SW 1271 (cell line): ENCODE measurements at regions not wholly inside any gene's neighbourhood (a gene's known extent, or its start where the extent isn't known, plus 50 kb on each side); places are given as distances from the start of the nearest gene placed in this dataset.
"Not testable (repeated sequence)": the region's sequence is repeated elsewhere in the genome, so short reads cannot be mapped to it uniquely, and the experiment has no call there.

ENCODE experiments used
- DNase-seq, 2 experiments: peaks; one replicate each; lab custom pipeline; 2025; lab: John Stamatoyannopoulos, UW

DNA sequence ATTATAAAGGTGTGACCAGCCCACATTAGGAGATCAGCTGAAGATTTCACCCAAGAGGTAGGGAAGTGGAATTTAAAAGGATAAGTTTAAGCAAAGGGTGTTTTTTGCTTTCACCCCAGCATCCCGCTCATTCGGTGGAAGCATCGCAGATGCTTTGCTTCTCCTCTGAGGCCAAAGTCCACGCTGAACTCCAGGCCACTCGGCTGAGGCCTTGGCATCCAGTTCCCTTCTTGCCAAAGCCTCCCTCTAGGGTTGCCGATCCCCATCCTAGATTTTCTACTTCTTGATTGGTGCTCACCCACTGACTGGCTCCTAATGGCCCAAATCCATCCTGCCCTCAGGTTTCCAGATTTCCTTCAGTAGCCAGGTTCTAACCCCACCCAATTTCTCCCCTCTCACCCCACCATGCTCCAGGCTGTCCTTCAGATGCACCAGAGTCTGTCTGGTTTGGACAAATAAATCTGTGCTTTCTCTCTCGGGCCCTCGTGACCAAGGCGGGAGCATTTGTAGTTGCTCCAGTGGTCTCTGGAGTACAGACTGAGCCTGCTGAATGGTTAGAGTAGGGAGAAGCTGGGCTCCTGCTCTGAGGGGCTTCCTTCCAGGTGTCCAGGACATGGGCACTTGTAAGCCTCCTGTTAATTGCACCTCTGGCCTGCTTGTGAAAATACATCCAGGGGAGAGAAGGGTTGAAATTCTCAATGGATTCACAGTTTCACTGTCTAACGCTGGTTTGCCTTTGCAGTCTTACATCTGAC lies 193.2 kb downstream of the C1orf94 start:
- no peak for DNase-seq

DNA sequence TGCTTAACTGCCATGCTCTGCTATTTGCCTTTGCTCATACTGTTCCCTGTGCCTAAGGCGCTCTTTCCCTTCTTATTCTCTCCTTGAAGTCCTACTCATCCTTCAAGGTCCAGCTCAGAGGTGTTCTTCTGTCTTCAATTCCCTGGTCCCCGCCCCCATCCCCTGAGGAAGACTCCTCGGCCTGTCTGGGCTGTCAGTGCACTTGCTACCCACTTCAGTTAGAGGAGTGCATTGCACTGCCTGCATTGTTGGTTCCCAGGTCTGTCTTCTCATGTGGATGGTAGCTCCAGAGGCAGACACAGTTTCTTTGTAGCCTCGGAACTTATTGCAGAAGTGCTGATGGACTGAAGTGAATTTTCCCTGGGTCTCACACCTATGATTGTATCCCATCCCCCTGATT lies 194.0 kb downstream of the C1orf94 start:
- no peak for DNase-seq

DNA sequence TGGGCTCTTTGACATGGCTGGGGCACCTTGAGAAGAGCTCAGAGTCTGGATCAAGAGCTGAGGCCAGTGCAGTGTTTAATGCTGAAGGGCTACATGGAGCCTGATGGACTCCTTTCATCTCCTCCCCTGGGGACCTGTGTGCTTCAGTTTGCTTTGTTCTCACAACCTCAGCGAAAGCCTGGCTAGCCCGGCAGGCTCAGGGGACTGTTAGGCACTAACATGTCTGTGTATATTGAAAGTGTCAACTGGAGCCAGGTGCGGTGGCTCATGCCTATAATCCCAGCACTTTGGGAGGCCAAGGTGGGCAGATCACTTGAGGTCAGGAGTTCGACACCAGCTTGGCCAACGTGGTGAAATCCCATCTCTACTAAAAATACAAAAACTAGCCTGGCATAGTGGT lies 194.5 kb downstream of the C1orf94 start:
- not testable (repeated sequence) for DNase-seq

DNA sequence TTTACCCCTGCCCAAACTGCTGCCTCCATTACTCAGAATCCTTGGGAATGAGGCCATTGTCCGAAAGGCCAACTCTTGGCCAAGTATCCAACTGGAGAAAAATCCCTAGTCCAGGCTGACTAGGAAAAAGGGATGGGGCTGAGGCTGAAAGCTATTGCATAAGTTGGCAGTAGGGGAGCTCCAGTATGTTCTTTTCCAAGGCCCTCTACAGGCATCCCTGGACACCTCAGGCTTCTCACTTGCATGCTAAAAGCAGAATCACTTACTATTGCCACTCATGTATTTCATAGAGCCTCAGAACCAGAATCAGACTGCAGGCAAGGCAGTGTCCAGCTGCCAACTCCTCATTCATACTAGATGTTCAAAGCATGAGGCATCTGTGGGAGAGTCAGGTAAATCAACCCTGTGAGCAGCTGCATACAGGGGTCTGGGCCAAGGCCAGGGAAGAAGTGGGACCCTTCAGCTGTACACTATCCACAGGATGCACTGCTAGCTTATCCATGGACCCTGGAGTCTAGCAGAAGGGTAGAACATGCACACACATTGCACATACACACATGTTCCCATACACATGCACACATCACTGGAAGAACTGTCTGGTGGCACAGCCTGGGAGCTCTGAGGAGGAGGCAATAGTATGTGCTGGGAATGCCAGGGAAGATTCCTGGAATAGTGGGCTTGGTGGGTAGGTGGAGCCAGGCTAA lies 195.3 kb downstream of the C1orf94 start:
- peak in 1 of 2 experiments; percentile 3 for DNase-seq

DNA sequence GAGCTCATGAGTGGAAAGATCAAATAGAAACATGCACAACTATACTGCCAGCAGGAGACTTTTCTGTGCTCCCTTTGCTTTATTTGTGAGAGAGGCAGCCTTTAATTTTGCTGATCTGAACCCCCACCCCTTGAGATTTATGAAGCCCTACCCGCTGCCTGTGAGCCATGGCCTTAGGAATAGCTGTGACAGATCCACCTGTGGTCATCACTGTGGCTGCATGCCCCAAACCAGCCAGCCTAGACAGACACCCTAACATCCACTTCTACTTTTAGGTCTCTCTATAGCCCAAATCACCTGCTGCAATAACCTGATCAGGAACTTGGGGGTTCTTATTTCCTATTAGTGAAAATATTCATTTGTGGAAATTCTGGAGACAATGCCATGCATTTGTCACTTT lies 196.2 kb downstream of the C1orf94 start:
- no peak for DNase-seq

DNA sequence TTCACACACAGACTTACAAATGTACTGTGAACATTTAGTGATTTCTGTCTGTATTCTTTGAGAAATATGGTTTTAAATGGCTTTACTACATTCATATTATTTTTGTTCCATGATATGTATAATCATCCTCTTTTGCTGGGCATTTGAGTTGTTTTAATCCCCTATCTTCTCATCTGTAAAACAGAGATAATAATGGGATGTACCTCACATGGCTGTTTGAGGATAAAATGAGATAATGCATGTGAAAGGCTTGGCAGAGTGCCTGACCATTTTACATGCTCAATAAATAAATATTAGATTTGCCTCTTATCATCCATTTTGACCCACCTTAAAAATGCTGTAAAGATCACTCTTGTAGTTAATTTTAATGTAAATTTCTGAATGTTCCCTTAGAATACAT lies 197.2 kb downstream of the C1orf94 start:
- no peak for DNase-seq

DNA sequence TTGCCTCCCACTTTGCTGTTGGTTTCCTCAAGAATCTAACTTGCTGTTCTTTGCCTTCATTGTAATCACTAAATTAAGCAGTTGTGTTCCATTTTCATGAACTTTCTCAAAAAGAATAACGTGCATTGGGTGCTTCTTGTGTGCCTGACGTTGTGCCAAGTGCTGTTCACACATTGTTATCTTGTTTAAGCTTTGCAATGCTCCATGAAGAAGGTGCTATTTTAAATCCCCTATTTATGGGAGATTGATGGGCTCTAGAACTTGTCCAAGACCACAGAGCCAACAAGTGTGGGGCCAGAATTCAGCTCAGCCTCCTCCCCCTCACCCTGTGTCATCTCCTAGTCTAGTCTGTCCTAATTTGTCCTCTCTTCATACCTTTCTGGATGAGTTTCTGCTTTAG lies 199.8 kb downstream of the C1orf94 start:
- DNase-seq, result no peak

DNA sequence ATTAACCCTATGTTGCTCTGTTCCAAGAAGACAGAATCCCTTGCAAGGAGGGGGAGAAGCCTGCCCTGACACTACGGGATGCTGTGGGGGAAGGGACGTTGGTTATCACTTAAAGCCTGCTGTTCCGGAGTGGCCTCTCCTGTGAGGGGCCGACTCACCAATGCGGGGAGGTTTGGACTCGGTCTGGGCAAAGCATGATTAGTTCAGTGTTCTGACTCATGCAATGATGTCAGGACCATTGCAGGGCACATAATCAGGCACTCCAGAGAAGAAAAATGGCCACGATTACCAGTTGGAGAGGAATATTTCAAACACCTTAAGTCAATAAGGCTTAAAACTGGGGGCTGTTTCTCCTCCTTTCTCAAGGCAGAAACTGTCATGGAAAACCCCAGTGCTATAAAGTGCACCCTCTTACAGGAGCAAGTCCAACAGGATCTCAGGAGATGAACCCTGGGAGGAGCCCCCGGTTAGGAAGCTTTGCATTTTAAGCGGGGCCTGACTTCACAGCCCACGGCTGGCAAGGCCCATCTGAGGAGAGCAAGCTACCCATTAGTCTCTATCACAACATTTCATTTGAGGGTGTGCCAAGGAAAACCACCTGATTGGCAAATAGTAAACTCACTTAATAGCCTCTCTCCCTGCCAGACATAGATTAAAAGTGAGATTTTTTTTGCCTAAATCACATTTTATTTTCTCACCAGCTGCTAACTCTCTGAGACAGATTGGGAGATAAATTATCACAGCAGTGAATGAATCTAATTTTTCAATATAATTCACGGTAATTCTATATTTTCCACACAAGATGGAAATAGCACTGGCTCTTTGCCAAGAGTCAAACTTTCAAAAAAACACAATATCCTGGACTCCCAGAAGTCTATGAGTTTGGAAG lies 202.5 kb downstream of the C1orf94 start:
- DNase-seq, result no peak

DNA sequence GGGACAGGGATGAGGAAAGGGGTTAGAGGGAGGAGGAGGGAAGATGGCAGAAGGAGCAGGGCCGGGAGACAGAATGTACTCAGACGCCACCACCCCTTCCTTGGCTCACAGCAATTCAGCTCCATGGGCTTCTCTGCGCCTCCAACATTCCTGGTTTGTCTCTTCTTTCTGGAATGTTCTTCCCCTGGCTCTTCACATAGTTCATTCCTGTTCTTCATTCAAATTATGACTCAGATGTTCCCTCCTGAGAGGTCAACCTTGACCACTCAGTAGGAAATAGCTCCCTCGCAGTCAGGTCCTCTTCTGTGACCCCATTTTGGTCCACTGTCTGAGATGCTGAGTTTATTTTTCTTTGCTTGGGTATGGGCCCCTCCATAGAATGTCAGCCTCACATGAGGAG lies 203.2 kb downstream of the C1orf94 start:
- DNase-seq, result no peak

DNA sequence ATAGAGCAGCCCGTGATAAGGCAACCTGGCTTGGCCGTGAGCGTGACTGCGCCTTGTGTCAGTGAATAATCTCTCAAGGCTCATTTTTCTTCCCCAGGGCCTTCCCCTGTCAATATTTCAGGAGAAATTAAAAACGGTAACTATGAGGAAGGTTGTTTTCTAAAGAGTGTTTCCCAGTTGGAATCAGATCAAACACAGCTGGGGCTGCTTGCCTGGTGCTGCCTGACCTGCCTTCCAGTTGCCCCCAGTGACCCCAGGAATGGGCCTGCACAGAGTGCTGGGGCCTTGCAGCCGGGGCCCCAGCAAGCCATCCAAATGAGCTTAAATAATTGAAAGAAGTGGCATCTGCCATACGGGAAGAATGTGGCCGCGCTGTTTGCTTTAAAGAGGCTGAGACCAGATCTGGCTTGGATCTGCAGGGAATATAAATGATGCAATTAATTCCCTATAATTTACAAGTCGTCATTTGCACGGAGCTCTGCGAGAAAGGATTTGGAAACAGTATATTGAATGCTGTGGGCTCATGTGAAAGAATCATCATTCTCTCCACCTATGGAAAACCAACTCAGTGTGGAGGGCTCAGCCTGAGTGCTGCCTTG lies 203.9 kb downstream of the C1orf94 start:
- DNase-seq, result no peak

DNA sequence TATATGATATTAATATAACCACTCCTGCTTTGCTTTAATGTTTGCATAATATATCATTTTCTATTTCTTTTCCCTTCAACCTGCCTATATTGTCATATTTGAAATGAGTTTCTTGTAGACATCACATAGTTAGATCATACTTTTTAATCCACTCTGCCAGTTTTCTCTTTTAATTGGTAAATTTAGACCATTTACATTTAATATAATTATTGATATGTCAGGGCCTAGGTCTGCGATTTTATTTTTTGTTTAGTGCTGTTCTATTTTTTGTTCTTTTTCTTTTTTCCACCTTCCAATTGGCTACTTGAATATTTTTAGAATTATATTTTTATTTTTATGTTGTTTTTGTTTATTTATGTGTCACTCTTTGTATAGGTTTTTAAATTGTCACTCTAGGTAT lies 213.3 kb downstream of the C1orf94 start:
- no peak for DNase-seq

DNA sequence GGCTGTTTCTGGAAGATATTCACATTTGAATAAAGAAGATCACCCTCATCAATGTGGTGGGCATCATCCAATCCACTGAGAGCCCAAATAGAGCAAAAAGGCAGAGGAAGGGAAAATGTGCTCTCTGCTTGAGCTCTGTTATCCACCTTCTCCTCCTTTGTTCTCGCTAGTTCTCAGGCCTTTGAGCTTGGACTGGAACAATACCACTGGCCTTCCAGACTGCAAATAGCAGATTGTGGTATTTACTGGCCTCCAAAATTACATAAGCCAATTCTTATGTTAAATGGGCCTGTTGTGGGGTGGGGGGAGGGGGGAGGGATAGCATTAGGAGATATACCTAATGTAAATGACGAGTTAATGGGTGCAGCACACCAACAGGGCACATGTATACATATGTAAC lies 219.3 kb downstream of the C1orf94 start:
- DNase-seq, result no peak

DNA sequence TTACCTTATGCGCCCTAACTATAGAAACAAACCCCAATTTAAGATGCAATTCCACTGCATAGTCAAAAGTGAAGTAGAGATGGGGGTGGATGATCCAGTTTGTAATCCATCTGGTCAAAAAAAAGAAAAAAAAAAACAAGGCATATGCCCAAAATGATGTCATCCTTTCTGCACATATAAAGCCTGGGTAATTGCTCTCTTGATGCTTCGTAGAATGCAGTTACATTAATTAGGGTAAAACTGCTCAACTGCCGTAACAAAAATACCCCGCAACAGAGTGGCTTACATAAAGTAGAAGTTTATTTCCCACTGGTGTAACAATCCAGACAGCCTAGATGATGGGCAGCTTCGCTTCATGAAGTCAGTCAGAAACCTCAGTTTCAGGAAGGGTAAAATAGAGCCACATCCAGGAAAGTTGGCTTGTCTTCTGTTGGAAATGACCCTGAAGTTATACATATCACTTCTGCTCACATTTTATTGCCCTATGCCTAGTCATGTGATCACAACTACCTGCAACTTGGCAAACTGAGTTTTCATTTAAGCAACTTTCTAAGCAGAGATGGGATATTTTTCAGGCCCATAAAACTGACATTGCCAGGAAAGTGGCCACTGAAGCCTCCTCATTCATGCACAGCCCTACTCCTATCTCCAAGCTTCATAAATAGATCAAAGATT lies 221.7 kb downstream of the C1orf94 start:
- DNase-seq, result no peak

DNA sequence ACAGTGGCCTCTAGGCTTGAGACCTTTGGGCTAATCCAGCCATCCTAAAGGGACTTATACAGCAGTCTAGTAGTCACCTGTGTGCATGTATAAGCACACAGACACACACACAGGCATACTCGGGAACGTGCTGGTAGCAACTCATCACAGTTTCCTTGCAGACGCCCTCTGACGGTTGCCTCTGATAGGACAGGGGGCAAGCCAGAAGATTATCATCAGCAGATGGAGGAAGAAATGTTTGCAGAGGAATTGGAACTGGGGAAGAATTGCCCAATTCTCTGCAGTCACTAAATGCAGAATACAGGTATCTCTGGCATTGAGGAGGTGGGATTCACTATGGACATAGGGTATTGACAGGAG lies 222.2 kb downstream of the C1orf94 start:
- no peak for DNase-seq

DNA sequence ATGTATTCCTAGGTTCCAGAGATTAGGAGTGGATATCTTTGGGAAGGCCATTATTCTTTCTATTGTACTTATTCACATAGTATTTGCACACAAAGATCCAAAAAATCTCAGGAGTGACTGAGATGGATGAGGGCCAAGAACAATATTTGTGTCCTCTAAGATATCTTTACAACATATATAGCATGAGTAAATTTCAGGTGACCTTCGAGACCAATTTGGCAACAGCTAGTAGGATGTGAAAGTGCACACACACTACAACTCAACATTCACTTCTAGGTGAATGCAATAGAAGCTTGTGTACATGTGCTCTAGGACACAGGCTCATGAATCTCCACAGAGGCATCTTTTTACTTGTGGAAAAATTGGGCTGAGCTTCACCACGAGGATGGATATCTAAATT lies 224.0 kb downstream of the C1orf94 start:
- no peak for DNase-seq

DNA sequence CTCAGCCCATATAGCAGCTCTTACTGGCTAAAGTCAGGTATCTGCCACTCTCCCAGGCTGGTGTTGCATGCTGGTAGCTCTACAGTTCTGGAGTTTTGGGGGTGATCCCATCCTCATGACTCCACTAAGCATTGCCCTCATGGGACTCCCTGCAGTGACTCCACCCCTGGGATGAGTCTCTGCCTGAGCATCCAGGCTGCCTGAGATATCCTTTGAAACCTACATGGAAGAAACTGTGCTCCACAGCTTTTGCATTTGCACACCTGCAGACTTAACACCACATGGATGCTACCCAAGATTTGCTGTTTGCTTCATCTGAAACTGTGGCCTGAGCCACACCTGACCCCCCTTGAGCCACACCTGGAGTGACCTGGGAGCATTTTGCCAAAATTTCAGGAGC lies 226.4 kb downstream of the C1orf94 start:
- no peak for DNase-seq

DNA sequence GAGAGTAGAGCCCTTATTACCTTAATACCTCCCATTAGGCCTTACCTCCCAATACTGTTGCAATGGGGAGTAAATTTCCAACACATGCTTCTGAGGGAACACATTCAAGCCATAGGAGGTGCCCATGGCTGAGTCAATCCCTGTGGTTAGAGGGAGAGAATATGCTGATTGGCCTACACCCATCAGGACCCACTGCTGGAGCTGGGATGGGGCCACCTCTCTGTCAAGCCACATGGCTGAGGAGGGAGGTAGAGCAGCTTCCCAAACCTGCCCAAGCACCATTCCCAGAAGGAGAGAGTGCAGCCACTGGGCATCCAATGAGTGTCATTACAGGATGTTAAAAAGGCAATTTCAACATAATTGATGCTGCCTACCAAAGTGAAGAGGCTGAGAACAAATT lies 228.1 kb downstream of the C1orf94 start:
- no peak for DNase-seq

DNA sequence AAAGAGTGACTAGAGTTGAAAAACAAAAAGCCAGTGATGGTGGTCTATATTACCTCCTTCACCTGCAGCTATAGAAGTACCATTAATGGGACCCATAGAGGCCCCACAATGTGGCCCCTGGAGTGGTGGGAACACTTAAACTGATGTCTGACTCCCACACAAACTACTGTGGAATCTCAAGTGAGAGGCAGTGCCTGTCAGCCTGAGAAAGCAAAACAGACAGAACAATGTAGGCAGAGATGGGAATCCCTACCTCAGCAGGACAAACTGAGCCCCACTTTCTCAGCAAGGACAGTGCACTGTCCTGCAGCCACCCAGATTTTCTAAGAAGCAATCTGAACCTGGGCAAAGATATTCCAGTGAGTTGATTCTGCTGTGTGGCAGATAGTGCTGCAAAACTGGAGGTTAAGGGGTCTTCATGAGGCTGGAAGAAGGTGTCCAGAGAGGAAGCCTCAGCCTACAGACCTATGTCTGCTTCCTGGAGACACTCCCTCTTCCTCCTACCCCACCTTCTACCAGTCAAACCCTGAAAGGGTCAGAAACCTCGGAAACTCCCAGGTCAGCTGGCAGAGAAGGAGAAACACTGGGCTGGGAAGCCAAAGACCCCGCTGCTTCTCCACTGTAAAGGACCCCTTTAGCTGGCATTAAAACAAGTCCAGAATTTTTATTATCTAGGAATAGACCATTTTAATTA lies 228.7 kb downstream of the C1orf94 start:
- no peak for DNase-seq

DNA sequence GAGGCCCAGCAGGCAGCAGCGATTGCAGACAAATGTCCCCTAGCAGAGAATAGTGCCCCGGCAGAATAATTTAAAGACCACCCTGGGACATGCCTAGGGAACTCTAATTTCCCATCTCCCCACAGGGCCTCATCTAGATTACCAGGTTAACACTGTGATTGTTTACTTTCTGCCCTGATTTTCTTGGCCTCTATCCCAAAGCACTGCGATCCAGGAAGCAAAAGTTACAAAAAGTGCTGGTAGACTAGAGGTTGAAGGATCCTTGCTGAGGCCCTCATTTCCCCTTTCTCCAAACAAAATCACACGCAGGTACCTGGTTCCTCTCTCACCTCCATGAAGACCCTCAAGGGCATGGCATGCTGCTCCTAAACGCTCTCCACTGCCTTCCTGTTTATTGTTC lies 229.7 kb downstream of the C1orf94 start:
- no peak for DNase-seq

DNA sequence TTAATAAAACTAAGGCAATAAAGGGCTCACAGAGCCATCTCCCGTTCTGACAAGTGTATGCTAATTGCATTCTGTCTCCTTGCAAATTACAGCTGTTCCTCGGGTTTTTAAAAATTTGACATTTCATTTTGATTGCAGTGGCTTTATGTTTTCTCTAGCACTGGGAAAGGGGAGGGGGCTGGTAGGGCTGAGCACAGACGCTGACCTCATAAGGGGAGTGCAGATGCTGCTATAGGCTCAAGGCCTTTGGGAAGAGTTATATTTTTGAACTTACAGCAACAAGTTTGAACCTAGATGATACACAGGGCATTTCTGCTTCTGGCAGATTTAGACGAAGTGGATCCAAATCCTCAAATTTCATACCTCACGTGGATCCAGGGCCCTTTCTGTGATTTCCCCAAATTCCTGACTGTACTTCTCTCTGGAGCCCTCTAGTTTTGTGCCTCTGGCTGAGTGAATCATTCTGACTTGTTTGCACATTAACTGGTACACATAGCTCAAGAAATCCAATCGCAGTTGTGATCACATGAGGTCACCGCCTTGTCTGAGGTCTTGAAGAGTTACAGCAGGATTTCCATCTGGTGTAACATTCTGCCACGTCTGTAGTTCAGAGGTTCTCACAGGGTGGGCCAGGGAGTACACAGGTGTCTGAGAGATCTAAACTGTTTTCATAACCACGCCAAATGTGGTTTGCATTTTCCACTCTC lies 230.3 kb downstream of the C1orf94 start:
- DNase-seq, result no peak

DNA sequence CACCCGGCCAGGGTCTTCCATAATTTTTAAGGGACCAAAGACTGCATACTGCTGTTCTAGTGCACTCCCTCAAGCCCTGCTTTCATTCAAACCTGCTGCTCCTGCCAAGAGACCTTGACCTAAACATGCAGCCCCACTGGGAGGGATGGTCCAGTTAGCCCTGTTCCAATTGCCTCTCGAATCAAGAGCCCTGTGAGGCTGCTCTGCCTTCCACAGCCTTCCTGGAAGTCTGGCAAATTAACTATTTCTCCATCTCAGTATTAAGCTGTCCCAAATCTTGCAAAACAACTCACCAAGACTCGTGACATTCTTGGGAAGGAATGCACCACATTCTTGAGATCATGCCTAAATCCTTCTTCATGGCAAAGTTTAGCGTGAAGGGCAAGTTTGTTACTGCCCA lies 231.3 kb downstream of the C1orf94 start:
- DNase-seq, result no peak
